IPS DF 4.7 (cell line): ENCODE measurements at regions not wholly inside any gene's neighbourhood (a gene's known extent, or its start where the extent isn't known, plus 50 kb on each side); places are given as distances from the start of the nearest gene placed in this dataset.

ENCODE experiments used
- DNase-seq: peaks from one replicate; pipeline ENCODE4 v3.0.0-alpha.2; 2013; ENCODE audit warnings: low spot score; ENCODE audit errors: extremely low read depth

GRCh38 chr9:126152622-126153362 is 173.8 kb upstream of the MVB12B start:
- DNase-seq = no peak

GRCh38 chr9:126153382-126153781 is 173.2 kb upstream of the MVB12B start:
- no peak for DNase-seq

DNA sequence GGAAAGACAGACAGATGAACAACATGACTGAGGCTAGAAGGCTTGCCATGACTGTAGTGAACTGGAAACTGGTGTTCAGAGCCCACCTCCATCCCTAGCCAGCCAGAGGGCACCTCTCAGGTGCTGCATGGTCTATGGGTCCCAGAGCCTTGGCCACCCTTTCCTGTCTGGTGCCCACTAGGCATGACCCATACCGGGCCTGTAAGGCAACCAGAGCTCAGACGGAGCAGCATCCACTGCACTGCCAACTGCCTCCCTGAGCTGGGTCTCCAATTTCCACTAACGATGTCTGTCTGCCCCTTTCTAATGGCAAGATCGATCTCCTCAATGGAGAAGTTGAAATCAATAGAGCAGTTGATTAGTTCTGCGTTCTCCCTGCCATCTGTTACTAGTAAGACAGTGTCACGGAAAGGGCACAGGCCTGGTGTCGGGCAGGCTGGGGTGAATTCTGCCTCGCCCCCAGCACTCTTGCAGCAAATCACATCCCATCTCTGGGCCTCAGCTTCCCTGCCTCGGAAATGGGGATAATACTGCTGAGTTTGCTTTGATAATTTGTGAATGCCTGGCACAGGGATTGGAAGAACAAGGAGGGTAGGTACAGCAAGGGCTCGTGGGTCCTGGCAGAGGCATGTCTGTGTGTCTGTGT is 172.3 kb upstream of the MVB12B start:
- no peak for DNase-seq

DNA sequence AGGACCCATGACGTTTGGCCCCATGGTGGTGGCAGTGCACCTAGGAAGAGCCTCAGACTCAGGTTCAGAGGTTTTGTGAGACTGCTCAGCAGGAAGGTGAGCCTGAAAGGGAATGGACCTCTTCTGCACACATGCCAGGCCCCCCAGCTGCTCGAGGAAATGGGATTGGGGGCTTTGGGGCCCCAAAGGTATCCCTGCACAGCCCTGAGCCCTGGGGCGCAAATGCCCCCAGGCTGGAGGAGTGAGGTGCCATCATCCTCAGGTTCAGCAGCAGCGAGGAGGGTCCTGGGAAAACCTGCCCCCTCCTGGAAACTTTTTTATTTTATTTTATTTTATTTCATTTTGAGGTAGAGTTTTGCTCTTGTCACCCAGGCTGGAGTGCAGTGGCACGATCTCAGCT is 171.8 kb upstream of the MVB12B start:
- DNase-seq = no peak

GRCh38 chr9:126155756-126156664 is 170.6 kb upstream of the MVB12B start:
- DNase-seq = no peak

DNA sequence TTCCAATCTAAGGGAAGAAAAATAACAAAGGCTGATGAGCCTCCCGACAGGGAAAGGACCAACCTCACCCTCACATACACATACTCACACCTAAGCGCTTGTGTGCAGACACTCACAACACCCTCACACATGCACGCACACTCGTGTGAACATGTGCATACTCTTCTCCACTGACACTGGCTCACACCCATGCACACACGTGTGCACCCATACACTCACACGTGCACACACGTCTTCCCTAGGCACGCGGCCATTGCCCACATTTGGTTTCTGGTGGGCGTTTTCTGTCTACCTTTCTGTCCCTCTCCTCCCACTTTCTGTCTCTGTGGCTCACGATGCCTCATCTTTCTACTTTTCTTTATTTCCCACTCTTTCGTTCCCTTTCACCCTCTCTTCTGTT is 169.7 kb upstream of the MVB12B start:
- no peak for DNase-seq

DNA sequence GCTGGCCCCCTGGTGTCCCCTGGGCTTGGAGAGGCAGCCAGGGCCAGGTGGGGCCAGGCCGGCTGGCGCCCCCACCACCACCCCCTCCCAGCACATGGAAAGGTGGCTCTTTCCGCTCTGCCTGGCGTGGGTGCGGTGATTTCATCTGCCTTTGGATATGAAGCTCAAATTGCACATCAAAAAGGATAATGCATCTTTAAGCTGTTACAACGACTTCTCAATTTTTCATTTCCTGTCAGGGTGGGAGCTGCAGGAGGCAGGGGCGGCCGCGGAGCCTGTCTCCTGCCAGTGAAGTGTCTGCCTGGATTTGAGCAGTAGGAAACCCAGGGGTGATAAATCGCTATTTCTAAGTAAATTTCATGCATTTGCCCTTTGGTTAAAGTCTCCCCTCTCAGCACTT is 169.2 kb upstream of the MVB12B start:
- DNase-seq = no peak

DNA sequence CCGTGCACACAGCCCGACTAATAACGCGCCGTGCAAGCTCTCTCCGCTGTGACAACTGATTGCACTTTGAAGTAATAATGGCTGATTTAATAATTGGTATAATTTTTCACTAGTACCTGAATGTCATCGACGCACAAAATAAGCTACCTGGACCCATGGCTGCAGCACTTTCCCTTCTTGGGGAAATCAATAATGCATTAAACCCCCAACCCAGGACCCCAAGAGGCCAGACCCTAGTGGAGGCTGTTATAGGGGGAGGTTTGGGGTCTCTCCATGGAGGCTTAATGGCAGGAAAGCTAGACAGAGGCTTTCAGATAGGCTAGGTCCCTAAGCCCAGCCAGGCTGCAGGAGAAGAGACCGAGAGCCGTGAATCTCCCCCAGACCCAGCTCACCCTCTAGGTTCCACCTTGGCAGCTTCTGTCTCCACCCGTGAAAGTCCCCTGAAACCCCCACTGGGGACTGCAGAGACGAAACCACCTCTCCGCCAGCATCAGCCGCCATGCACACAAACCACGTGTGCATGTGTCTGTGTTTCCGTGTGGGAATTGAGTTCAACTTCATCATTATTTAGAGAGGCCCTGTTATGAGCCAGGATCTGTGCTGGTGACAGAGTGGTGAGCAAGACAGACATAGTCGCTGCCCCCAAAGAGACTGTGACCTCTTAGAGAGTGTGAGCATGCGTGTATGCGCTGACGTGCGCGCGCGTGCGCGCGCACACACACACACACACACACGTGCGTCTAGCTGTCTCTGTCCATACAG is 168.6 kb upstream of the MVB12B start:
- no peak for DNase-seq

GRCh38 chr9:126158588-126159429 is 167.8 kb upstream of the MVB12B start:
- no peak for DNase-seq

DNA sequence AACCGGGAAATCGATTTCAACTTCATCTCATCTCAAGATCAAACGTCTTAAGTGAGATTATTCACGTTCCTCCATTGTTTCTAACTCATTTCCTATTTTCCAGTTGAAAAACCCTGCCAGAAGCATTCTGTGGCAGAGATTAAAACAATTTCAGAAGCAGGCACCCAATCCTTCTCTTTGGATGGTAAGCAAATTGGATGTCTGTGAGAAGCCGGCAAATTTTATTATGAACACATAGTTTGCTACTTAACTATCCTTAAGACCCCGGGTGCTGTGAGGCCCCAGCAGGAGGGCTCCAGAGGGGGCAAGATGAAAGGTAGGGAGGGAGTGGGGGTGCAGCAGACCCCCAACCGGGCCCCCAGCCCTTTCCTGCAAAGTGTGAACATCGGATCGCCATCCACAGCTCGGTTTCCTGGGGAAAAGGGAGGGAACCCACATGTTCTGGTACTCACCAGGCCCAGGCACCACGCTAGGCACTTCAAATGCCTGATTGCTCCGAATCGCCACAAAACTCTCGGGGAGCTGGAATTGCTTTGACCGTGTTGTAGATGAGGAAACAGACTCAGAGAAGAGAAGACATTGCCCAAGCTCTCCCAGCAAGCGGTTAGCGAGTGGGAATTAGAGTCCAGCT is 167.1 kb upstream of the MVB12B start:
- no peak for DNase-seq

DNA sequence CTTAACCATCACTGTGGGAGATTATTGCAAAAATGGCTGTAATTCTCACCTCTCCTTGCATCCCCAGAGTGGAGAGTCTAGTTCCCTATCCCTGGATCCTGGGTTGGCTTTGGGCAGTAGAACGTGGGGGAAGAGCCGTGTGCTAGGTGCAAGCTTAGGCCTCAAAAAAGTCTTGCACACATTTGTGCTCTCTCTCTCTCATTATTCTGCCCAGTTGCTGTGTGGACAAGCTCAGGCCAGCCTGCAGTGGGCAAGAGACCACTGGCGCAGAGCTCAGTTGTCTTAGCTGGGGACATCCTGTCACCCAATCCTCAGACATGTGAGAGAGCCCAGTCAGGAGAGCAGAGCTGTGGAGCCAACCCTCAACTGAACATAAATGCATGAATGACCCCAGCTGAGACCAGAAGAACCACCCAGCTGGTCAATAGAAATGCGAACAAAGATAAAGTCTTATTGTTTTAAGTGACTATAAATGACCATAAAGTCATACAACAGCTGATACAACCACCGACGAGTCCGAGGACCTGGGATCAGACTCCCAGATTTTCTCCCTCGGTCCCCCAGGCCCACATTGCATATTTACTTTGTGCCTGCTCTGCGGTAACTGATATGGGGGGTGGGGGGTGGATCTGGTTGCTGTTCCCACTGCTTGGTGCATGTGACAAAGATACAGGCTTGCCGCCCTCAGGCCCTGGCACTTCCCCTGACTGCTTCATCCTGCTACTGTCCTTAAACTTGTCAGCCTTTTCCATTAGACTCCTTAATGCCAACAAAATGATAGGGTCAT is 166.4 kb upstream of the MVB12B start:
- DNase-seq = no peak

- no peak for DNase-seq
These were observed 165.7 kb upstream of the MVB12B start for GRCh38 chr9:126160854-126161329.

DNA sequence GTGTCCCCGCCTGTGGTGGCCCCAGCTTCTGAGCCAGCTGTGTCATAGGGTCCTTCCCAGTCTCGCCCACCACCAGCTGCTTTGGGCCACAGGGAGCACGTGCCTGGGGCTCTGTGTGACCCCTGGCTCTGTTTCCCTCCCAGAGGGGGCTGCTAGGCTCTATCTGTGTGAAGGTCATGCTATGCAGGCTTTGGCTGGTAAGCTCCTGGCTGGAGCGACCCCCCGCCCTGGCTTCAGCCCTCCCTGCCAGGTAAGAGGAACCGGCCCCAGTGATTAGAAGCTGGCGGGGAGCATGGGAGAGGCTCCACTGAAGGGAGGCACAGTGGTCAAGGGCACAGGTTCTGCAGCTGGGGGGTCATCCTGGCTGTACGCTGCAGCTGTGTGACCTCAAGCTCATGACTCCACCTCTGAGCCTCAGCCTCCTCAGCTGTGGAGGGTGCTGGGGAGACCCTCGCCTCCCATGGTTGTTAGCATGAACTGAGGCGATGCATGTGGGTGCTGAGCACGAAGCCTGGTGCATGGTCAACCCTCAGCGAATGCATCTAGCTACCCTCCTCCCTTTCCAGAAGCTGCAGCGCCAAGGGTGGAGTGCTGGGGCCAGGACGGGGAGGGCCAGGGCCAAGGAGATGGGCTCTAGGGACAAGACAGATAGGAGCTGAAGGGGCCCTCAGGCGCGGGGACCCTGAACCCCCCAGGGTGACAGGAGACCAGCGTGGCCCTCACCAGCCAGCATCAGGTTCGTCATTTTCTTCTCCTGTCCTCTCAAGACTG is 163.8 kb upstream of the MVB12B start:
- no peak for DNase-seq

DNA sequence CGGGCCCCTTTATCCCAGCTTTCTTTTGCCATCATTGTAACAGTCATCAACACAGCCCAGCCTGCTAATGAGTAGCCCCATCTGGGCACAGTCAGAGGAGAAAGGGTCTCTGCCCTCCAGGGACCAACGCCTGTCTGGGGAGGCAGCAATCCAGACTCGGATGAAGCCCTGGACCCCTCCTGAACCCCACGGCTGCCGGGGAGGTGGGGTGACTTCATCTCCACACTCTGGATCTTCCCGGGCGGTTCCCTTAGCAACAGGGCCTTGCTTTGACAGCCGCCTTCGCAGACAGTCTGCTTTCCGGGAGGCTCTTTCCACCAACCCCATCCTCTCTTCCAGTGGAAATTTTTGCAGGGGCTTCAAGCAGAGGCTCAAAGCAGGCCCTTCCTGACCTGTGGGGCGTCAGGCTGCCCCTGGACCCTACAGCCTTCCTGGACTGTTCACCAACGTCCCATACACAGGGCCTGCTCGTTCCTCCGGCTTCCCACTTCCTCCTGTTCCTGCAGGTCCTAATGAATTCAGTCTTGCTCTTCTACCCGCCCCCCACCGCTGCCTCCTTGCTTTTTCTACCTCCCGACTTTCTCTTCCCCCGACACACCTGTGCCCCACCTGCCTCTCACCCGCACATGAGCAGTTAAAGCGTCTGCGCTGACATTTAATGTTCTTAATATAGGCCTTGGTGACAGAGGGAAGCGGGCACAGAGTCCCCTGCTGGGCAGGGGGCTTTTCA is 161.7 kb upstream of the MVB12B start:
- DNase-seq = no peak

DNA sequence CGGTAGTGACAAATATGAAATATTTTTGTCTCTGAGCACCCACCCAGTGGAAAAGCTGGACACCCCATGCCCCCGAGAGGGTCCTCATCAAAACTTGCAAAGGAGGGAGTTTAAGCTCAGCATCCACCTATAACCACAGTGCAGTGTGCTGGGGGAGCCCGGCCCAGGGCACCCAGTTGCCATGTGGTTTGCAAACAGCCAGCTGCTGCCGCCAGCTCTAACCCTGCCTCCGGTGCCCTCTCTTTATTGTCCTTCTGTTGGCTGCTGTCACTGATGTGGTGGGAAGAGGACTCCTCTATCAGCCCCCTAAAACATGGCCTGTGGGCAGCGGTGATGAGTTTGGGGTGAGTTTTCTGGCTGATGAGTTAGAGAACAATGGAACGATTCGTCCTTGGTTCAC is 160.9 kb upstream of the MVB12B start:
- DNase-seq = no peak

GRCh38 chr9:126166291-126166690 is 160.3 kb upstream of the MVB12B start:
- DNase-seq = no peak

GRCh38 chr9:126166866-126167265 is 159.8 kb upstream of the MVB12B start:
- DNase-seq = no peak

DNA sequence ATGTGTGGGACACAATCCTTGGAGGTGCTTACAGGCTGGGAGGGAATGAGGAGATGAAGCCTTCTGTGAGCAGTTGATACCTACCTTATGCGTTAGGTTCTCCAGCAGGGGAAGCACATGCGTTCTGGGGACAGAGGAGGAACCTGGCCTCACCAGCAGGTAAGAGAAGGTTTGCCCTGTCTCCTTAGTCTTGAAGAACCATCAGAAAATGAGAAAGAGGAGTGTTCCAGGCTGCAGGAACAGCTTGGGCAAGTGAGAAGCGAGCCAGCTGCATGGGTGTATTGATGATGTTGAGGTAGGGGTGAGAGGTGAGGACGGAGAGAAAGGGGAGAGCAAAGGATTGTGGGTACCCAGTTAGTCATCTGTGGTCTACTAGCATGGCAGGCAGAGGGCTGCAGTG is 156.9 kb upstream of the MVB12B start:
- DNase-seq = no peak
